HG03460 (cell line): ENCODE measurements at regions not wholly inside any gene's neighbourhood (a gene's known extent, or its start where the extent isn't known, plus 50 kb on each side); places are given as distances from the start of the nearest gene placed in this dataset.
"Not testable (repeated sequence)": the region's sequence is repeated elsewhere in the genome, so short reads cannot be mapped to it uniquely, and the experiment has no call there.

Experiments used
- ATAC-seq: cut with Tn5 transposase; IDR thresholded peaks from one replicate; pipeline ENCODE4 v1.9.1; 2021; ENCODE audit not compliant: unreplicated experiment

DNA sequence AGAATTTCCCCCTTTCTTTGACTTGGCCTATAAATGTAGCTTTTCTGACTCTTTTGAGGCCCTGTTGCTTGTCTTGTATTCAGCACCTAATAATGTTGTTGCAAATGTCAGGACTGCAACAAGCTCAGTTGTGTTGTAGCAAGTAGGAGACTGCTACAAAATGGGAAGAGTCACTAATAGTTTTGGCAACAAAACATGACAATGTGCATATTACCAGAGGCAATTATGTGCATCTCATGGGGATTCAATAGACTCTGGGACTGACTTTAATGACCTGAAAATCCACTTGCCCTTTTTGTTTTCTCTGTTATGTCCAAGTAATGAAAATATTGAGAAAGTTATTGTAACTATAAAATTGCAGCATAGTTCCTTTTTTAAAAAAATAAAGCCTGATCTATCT, 368.4 kb downstream of the OSTF1 start:
- ATAC-seq: no peak

DNA sequence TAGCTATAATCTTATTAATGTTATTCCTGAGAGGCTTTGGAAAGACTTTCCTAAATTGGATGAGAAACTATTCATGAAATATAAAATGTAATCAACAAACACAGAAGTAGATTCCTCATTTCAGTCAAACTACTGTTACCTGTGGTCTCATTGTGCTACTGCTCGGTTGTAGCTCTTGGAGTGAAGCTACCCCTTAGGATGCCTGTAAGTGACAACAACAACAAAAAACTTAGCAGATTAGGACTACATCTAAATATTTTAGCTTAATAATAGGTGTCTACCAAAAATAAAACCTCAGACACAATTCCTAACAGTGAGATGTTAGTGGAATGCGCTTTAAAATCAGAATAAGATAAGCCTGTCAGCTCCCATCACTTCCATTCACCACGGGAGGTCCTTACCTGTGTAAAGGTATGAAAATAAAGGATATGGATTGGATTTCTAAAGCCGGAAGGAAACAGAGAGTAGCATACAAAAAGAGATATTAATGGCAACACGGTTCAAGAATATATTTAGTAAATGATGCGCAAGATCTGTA, 369.2 kb downstream of the OSTF1 start:
- ATAC-seq: no peak

DNA sequence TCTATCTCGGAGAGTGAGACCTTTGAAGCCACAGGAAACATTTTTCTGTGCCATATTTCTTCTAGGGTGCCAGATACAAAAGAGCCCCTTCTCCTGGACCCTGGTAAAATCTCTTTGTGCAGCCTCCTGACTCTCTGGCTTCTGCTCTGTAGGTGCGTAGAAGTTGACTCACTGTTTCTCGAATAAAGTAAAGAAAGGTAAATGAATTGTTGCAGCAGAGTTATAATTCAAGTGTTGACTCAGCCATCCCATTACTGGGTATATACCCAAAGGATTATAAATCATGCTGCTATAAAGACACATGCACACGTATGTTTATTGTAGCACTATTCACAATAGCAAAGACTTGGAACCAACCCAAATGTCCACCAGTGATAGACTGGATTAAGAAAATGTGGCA, 371.0 kb downstream of the OSTF1 start:
- ATAC-seq: not testable (repeated sequence)

- ATAC-seq: no peak
Measured at GRCh38 chr9:75461183-75461582, 372.9 kb downstream of the OSTF1 start.

DNA sequence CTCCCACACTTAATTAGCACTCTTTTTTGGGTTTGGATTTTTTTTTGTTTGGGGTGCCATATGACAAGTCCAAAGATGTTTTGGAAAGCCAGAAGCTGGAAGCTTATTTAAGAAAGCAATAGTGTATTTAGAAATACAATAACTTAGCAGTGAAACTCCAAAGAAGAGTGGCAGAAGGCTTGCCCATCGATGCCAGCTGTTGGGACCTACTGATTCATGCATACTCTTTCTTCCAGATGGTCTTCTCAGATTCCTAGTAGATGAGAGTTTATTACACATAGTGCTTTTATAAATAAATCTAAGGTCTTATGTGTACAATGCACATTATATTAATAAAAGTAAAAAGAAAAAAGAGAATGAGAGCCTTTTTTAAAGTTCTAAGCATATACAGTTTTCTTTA, 374.6 kb downstream of the OSTF1 start:
- no peak for ATAC-seq

- no peak for ATAC-seq
Measured at GRCh38 chr9:75463871-75464270, 375.6 kb downstream of the OSTF1 start.

DNA sequence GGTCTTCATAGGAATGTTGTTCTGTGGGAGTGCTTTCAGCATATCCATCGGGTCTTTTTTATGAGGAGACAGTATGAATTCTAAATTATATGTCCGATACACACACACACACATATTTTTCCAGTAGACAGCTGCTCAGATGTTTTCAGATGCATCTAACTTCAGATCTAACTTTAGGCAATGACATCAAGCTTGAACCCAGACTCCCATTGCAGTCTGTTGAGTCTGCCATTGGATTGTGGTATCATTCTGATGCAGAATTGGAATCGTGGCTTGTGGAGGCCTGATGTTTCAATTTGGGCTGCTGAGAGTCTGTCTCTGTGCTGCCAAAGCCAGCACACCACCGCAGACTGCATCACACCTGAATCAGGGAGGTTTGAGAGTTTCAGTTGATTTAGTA, 376.4 kb downstream of the OSTF1 start:
- ATAC-seq: no peak

GRCh38 chr9:75467142-75467541, 378.8 kb downstream of the OSTF1 start:
- ATAC-seq: no peak

GRCh38 chr9:75471549-75472114, 383.3 kb downstream of the OSTF1 start:
- ATAC-seq: no peak

DNA sequence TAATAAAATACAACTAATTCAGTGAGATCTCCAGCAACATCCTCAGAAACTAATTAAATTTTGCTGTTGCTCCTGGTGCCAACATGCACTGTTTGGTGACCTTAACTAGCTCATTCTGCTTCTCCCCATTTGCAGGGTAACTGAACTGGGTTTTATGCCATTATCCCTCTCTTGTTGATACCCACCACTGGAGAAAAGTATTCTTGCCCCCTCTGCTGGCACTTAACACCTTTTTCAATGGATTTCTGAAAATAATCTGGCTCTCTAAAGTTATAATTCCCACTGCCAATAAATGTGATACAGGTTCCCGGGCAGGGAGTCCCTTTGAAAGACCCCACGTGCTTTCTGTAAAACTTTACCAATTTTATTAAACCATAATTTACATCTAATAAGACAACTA, 394.3 kb downstream of the OSTF1 start:
- no peak for ATAC-seq

DNA sequence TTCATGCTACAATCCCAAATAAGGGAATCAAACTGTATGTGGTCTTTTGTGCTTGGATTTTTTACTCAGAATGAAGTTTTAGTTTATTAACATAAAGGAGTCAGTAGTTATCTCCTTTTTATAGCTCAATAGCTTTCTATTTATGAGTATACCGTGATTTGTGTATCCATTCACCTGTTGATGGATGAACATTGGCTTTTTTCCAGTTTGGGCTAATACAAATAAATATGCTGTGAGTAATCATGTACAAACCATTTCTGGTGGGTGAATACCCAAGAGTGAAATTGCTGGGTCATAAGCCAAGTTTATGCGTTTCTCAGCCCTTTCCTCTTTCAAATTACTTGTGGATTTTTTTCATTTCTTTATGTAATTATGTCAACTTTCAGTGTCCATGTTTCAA, 395.3 kb downstream of the OSTF1 start:
- no peak for ATAC-seq

DNA sequence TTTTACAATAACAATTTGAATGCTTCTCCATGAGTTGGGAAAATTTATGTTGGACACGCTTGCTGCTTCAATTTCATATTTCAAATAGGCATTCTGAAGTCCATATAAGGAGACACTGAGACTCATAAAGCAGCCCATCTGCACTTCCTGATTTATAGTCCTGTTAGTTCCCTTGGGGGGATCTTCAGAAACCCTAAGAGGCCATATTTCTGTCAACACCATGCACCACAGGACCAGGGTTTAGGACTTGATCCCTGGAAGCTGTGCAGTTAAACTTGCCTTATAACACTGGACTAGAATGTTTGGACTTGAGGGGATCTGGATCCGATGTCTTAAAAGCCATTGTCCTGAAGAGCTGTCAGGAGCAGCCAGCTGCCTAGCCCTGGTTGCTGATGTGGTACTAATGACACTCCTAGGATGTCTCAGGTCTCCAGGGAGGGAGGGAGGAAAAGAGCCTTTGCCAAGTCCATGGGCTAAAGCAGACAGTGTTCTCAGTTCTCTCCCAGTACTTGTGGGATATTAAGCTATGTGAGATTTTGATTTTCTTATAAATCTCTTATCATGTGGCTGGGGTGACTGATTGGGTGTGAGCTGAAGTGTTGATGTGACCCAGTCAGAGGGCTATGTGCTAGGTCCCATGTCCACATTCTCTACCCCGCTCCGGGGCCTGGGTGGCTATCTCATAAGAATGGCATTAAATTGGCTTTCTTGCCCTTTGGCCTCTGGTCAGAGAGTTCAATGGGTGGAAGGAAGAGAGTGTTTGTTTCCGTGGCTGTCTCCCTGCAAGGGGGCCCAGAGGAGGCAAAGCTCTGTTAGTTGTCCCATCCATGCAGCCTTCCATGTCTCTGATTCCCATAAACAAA, 399.8 kb downstream of the OSTF1 start:
- ATAC-seq: no peak

GRCh38 chr9:75488719-75489110, 400.4 kb downstream of the OSTF1 start:
- no peak for ATAC-seq

GRCh38 chr9:75490326-75490725, 400.1 kb upstream of the PCSK5 start:
- no peak for ATAC-seq

GRCh38 chr9:75491533-75491932, 398.9 kb upstream of the PCSK5 start:
- no peak for ATAC-seq

- no peak for ATAC-seq
Measured at GRCh38 chr9:75499812-75500211, 390.7 kb upstream of the PCSK5 start.

GRCh38 chr9:75500479-75500878, 390.0 kb upstream of the PCSK5 start:
- no peak for ATAC-seq

DNA sequence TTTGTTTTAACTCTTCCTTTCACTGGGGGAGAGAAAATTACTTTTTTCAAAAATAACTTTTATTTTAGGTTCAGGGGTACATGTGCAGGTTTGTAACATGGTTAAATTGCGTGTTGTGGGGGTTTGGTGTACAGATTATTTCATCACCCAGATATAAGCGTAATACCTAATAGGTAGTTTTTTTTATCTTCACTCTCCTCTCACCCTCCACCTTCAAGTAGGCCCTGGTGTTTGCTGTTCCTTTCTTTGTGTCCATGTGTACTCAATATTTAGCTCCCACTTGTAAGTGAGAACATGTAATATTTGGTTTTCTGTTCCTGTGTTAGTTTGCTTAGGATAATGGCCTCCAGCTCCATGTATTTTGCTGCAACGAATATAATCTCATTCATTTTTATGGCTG, 389.5 kb upstream of the PCSK5 start:
- not testable (repeated sequence) for ATAC-seq

DNA sequence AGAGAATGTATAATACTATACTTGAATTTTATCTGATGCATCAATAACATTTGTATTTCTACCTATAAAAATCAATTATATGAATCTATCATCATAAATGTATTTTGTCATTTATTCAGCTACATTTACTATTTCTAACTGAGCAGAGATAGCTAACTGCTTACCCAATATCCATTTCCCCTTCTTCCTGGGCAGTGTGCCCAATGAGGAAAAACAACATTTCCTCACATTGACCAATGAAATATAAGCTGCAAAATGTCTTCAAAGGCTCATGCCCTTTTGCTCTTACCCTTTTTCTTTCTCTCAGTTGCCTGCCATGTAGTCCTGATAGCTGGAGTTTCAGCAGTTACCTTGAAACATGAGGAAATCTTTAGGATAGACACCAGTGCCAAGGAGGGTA, 385.8 kb upstream of the PCSK5 start:
- ATAC-seq: no peak

DNA sequence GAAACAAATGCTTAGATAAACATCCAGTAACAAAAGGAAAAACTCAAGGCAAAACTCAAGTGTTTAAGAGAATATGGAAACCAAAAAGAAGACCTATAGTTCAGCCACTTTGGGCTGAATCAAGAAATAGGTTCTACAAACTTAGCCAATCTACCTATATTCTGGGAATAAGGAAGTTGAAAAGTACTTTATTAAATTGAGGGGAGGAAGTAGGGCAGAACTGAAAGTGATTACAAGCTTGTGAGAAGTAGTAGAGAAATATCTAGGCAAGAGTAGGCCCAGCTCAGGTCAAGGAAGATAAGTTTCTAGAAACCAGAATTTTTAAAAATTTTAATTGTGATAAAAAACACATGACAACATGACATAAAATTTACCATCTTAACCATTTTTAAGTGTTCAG, 384.8 kb upstream of the PCSK5 start:
- no peak for ATAC-seq

GRCh38 chr9:75529463-75529862, 361.0 kb upstream of the PCSK5 start:
- no peak for ATAC-seq

GRCh38 chr9:75531588-75531987, 358.9 kb upstream of the PCSK5 start:
- no peak for ATAC-seq
